HUES48 (cell line): ENCODE measurements at regions not wholly inside any gene's neighbourhood (a gene's known extent, or its start where the extent isn't known, plus 50 kb on each side); places are given as distances from the start of the nearest gene placed in this dataset.

Experiments
- H3K27ac ChIP-seq: one replicate; pipeline ENCODE4 v1.7.0; 2013; ENCODE audit warnings: low read depth, low read length, inconsistent platforms
- H3K27me3 ChIP-seq: 2 replicates; pipeline ENCODE4 v1.6.1; 2013; ENCODE audit warnings: mild to moderate bottlenecking, low read length; ENCODE audit not compliant: control insufficient read depth, insufficient read depth
- H3K36me3 ChIP-seq: 2 replicates; pipeline ENCODE4 v1.6.1; 2013; ENCODE audit warnings: low read length; ENCODE audit not compliant: control insufficient read depth, insufficient read depth
- H3K4me1 ChIP-seq: 2 replicates; pipeline ENCODE4 v1.6.1; 2013; ENCODE audit warnings: mild to moderate bottlenecking, low read length; ENCODE audit not compliant: control insufficient read depth, insufficient read depth
- H3K4me3 ChIP-seq: 2 replicates; pipeline ENCODE4 v1.5.1; 2013; ENCODE audit warnings: mild to moderate bottlenecking, low read depth, low read length
- H3K9ac ChIP-seq: 2 replicates; pipeline ENCODE4 v1.6.1; 2013; ENCODE audit warnings: mild to moderate bottlenecking, low read depth, low read length, moderate library complexity
- H3K9me3 ChIP-seq: 2 replicates; pipeline ENCODE4 v1.6.1; 2013; ENCODE audit warnings: low read length; ENCODE audit not compliant: control insufficient read depth, insufficient read depth

DNA sequence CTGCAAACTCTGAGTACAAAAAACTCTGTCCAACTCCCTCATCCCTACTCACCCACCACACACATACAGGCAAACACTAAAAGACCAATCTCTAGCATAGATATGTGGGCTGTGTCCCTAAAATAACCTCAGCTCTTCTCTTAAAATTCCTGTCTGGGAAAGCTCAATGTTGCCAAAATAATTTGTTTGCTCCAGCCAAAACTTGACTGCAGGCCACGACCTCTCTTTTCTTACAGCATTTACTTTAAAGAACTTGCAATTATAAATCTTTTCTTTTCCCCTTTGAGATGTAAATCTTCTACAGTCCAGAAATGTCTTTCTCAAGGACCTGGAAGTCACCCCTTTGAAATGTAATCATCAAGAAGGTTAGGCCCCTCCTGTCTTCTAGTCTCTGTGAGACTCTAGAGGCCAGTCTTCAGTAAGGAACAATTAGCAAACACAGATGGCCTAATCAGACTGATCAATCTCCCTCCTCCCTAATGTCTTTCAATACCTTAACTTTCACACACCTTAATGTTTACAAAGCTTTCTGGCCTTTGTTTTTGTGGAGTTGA lies 483.6 kb upstream of the RGS18 start:
- peaks cover 8% of the 10 kb centered on the region for H3K4me1 ChIP-seq
- H3K27ac ChIP-seq: no peak overlapping the region
- no peaks in the 10 kb centered on the region for H3K9me3 ChIP-seq
- H3K9ac ChIP-seq: no peak overlapping the region
- H3K4me3 ChIP-seq: no peak overlapping the region
- H3K27me3 ChIP-seq: no peaks in the 10 kb centered on the region
- H3K36me3 ChIP-seq: no peaks in the 10 kb centered on the region

DNA sequence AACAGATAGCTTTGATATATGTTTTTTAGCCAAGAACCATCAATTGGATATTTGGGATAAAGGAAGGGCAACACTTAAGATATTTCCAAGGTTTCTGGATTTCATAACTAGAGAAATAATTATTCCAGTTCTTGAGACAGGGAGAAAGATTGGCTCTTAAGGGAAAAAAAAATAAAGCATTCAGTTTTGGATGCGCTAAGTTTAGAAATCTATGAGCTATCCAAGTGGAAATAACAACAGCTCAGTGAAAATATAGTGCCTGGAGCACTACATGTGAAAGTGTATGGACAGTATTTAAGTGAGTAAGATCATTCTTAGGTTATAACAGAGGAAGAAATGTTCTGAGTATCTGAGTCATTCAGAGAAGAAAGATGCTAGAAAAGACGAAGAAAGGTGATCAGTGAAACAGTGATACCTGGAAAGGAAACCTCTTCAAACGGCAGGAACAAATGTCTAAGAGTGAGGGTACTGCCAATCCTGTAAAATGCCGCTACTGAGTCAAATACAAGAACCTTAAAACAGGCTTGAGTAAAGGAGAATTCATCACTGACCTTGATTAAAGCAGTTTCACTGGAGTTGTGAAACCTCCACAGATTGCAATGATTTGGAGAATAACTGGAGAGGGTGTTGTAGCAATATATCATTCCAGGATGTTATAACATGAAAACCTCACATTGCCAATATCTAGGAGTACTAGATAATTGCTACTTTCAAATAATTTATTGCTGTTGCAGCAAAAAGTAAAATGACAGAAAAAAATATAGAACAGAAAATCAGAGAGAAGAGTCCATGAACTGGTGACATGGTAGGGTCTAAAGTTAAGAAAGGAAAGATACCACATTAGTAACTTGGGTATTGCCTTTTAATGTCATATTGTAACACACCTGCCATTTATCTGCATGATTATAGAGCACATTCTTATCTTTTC lies 482.1 kb upstream of the RGS18 start:
- H3K36me3 ChIP-seq: no peaks in the 10 kb centered on the region
- no peaks in the 10 kb centered on the region for H3K27me3 ChIP-seq
- no peak overlapping the region for H3K27ac ChIP-seq
- H3K9me3 ChIP-seq: no peaks in the 10 kb centered on the region
- no peak overlapping the region for H3K4me3 ChIP-seq
- H3K4me1 ChIP-seq: peaks cover 14% of the 10 kb centered on the region
- no peak overlapping the region for H3K9ac ChIP-seq

- Histone ChIP-seq H3K9me3 (no peaks in the 10 kb centered on the region), H3K9ac (no peak overlapping the region), H3K27me3 (no peaks in the 10 kb centered on the region), H3K36me3 (no peaks in the 10 kb centered on the region), H3K27ac (no peak overlapping the region), H3K4me3 (no peak overlapping the region), H3K4me1 (no peaks in the 10 kb centered on the region)
Measured at GRCh38 chr1:191685669-191686068, 472.6 kb upstream of the RGS18 start.

GRCh38 chr1:191687721-191688120 lies 470.5 kb upstream of the RGS18 start:
- Histone ChIP-seq H3K27me3 (no peaks in the 10 kb centered on the region), H3K4me1 (no peaks in the 10 kb centered on the region), H3K27ac (no peak overlapping the region), H3K4me3 (no peak overlapping the region), H3K9ac (no peak overlapping the region), H3K9me3 (no peaks in the 10 kb centered on the region), H3K36me3 (no peaks in the 10 kb centered on the region)

DNA sequence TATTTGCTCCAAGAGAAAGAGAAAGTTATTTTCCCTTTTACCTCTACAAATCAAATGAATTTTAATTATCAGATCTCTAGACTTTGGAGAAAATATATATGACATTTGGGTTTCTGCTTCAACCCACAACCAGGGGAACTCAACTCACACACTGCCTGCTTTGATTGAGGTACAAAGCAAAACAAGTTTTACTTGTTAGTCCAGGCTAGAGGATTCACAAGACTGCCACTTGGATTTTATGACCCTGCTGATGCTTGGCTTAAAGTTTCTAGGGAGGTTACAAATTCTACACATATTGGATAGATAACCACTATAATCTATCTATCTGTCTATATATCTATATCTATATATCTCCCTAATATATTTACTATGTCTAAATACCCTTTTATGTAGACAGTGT lies 467.3 kb upstream of the RGS18 start:
- H3K36me3 ChIP-seq: no peaks in the 10 kb centered on the region
- no peaks in the 10 kb centered on the region for H3K4me1 ChIP-seq
- no peak overlapping the region for H3K9ac ChIP-seq
- H3K9me3 ChIP-seq: no peaks in the 10 kb centered on the region
- H3K4me3 ChIP-seq: no peak overlapping the region
- H3K27me3 ChIP-seq: no peaks in the 10 kb centered on the region
- H3K27ac ChIP-seq: no peak overlapping the region

DNA sequence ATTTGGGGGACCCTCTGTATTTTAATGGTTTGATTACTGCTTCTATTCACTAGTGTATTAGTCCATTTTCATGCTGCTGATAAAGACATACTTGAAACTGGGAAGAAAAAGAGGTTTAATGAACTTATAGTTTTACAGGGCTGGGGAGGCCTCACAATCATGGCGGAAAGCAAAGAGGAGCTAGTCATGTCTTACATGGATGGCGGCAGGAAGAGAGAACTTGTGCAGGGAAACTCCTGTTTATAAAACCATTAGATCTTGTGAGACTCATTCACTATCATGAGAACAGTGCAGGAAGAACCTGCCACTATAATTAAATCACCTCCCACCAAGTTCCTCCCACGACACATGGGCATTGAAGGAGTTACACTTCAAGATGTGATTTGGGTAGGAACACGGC lies 464.5 kb upstream of the RGS18 start:
- Histone ChIP-seq H3K9me3 (no peaks in the 10 kb centered on the region), H3K4me1 (no peaks in the 10 kb centered on the region), H3K36me3 (no peaks in the 10 kb centered on the region), H3K9ac (no peak overlapping the region), H3K4me3 (no peak overlapping the region), H3K27ac (no peak overlapping the region), H3K27me3 (no peaks in the 10 kb centered on the region)

DNA sequence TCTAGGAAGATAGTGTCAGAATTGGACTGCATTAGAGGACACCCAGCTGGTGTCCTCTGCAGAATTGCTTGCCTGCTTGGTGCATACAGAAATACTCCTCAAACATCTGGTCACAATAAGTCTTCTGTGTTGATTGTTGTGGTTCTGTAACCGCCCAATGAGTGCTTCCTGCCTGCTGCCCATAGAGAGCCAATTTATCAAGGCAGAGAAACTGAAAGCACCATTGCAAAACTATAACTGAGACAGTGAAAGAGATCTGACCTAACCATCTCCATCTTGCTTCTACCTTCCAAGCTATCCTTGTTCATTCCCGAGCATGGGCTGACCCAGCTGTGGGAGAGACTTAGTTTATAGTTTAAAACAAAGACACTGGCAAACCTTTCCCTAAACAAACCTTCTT lies 462.4 kb upstream of the RGS18 start:
- no peaks in the 10 kb centered on the region for H3K27me3 ChIP-seq
- H3K9me3 ChIP-seq: no peaks in the 10 kb centered on the region
- H3K36me3 ChIP-seq: no peaks in the 10 kb centered on the region
- H3K9ac ChIP-seq: no peak overlapping the region
- H3K4me1 ChIP-seq: no peaks in the 10 kb centered on the region
- H3K4me3 ChIP-seq: no peak overlapping the region
- H3K27ac ChIP-seq: no peak overlapping the region

DNA sequence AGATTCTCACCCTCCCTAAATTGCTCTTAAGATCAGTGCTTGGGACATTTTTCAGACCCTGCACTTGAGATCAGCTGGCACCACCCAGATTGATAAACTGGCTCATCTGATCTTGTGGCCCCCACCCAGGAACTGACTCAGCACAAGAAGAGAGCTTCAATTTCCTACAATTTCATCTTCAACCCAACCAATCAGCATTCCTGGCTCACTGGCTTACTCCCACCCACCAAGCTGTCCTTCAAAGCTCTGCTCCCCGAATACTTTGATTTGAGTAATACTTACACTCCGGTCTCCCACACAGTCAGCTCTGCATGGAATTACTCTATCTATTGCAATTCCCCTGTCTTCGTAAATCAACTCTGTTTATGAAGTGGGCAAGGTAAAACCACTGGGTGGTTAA lies 461.9 kb upstream of the RGS18 start:
- Histone ChIP-seq H3K27me3 (no peaks in the 10 kb centered on the region), H3K36me3 (no peaks in the 10 kb centered on the region), H3K9ac (no peak overlapping the region), H3K9me3 (no peaks in the 10 kb centered on the region), H3K27ac (no peak overlapping the region), H3K4me1 (no peaks in the 10 kb centered on the region), H3K4me3 (no peak overlapping the region)

GRCh38 chr1:191697556-191697955 lies 460.7 kb upstream of the RGS18 start:
- no peaks in the 10 kb centered on the region for H3K27me3 ChIP-seq
- no peaks in the 10 kb centered on the region for H3K9me3 ChIP-seq
- no peak overlapping the region for H3K4me3 ChIP-seq
- H3K4me1 ChIP-seq: no peaks in the 10 kb centered on the region
- no peak overlapping the region for H3K9ac ChIP-seq
- H3K36me3 ChIP-seq: no peaks in the 10 kb centered on the region
- H3K27ac ChIP-seq: no peak overlapping the region

DNA sequence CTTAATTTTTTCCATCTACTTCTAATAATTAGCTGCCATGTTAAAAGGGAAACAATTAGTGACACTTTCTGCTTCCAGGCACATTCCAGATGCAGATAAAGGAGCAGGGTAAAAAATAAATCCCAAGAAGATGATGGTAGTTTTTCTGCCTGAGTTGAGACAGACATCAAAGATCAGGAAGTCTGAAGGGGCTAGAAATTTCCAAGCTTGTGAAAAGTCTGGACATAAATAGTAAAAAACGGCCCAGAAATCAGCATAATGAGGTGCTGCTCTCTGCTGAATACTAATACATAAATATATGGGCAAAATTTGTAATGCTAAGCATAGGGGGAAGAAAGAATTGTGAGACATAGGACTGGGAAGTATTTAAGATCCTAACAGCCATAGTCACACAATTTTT lies 460.0 kb upstream of the RGS18 start:
- Histone ChIP-seq H3K4me3 (no peak overlapping the region), H3K9ac (no peak overlapping the region)

DNA sequence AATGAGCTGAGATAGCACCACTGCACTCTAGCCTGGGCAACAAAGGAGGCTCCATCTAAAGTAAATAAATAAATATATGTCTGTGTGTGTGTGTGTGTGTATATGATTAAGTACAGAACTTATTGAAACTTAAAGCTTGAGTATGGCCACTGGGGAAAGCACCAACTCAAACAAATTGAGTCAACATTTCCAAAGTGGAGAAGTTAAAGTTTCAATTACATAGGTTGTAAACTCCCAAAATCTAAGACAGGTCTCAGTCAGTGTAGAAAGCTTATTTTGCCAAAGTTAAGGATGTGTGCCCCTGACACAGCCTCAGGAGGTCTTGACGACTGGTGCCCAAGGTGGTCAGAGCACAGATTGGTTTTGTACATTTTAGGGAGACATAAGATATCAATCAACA lies 458.9 kb upstream of the RGS18 start:
- H3K9me3 ChIP-seq: no peaks in the 10 kb centered on the region
- no peak overlapping the region for H3K9ac ChIP-seq
- H3K36me3 ChIP-seq: no peaks in the 10 kb centered on the region
- H3K4me1 ChIP-seq: no peaks in the 10 kb centered on the region
- H3K27ac ChIP-seq: no peak overlapping the region
- no peak overlapping the region for H3K4me3 ChIP-seq
- H3K27me3 ChIP-seq: no peaks in the 10 kb centered on the region

More for the DNA sequence above, 460.0 kb upstream of the RGS18 start:
- Histone ChIP-seq H3K4me1 (no peaks in the 10 kb centered on the region), H3K9me3 (no peaks in the 10 kb centered on the region), H3K36me3 (no peaks in the 10 kb centered on the region), H3K27ac (no peak overlapping the region), H3K27me3 (no peaks in the 10 kb centered on the region)
